ENCODE measurements at regions not wholly inside any gene's neighbourhood (a gene's known extent, or its start where the extent isn't known, plus 50 kb on each side); places are given as distances from the start of the nearest gene placed in this dataset.

GRCh38 chr11:133778161-133778560, 67.2 kb downstream of the SPATA19 start:
- Histone ChIP-seq H3K4me3 (no peak overlapping the region), H3K36me3 (no peaks in the 10 kb centered on the region), H3K27me3 (replicated peaks in 1 of 7) (peaks cover 0 to 10% (median 0%) of the 10 kb centered on the region in 7 donors), H3K4me1 (no peaks in the 10 kb centered on the region), H3K9me3 (peaks cover 0 to 20% (median 8%) of the 10 kb centered on the region in 8 donors), H3K27ac (no peak overlapping the region)
- 38 to 58% (median 49%) methylated on average over 13 to 18 of the region's 18 CpGs for WGBS, 5 donors
- DNase-seq, result no peak
- intact Hi-C loops (cut with DNase I; ENCODE audit: low total_unique reads), result no loop called here
- TF ChIP-seq POLR2AphosphoS5 (IDR thresholded peaks at IDR 0.05), result no peak
- no peak for TF ChIP-seq POLR2A (IDR thresholded peaks at IDR 0.05)
- TF ChIP-seq CTCF (IDR thresholded peaks at IDR 0.05 in 8 of 11, conservative IDR thresholded peaks at IDR 0.05 in 3 of 11), result no peak

DNA sequence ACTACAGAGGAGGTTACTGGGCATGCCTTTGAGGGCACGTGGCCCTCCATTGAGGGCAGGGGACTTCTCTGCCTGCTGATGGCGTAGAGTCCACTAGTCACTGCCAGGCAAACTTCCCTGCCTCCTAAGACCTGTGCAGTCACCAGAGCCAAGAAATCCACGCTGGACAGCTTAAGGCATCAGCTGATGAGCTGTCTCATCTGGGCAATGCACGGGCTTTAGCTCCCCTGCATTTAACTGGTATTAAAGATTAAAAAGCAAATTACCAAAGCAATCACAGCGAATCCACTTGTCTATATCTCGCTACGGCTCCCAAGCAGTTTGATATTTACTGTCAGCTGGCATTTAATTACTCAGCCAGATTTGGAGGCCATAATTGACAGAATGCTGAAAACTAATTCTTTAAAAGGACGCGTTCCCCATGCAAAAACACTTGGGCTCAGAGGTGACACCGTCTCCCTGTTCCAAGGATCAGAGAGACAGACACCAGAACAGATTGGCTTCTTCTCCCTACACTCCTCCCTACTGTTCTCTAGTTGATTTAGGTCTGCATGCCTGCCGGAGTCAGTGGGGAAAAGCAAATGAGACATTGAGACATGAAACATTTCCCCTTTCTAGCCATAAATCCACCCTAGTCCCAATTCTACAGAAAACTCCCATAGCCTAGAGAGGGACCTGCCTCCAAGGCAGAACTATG, 68.5 kb downstream of the SPATA19 start:
- no peak overlapping the region for H3K4me3 ChIP-seq
- TF ChIP-seq CTCF (IDR thresholded peaks at IDR 0.05 in 8 of 11, conservative IDR thresholded peaks at IDR 0.05 in 3 of 11) (no peak), POLR2AphosphoS5 (IDR thresholded peaks at IDR 0.05) (no peak), POLR2A (IDR thresholded peaks at IDR 0.05) (no peak)
- H3K9me3 ChIP-seq, result peaks cover 0 to 20% (median 8%) of the 10 kb centered on the region in 8 donors
- H3K27ac ChIP-seq, result no peak overlapping the region
- H3K4me1 ChIP-seq, result no peaks in the 10 kb centered on the region
- H3K27me3 ChIP-seq (replicated peaks in 1 of 7), result peaks cover 0 to 10% (median 0%) of the 10 kb centered on the region in 7 donors
- intact Hi-C loops (cut with DNase I; ENCODE audit: low total_unique reads), result no loop called here
- DNase-seq, result no peak
- 76 to 82% (median 78%) methylated on average over 11 of the region's 11 CpGs for WGBS, 5 donors
- H3K36me3 ChIP-seq, result no peaks in the 10 kb centered on the region

DNA sequence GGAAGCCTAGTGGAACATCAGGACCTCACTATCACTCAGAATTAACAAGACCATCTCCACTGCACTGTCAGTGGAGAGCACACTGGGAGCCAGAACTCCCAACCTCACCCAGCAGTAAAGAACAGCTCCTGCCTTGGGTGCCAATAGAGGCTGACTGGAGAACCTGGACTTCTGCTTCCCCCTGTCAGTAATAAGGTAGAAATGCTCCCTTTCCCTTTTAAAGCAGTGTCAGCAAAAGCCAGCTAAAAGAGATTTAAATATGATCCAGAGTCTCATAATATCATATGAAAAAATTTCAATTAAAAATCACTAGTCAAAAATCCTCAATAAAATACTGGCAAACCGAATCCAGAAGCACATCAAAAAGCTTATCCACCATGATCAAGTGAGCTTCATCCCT, 82.8 kb downstream of the SPATA19 start:
- H3K27me3 ChIP-seq (replicated peaks in 1 of 7), result no peaks in the 10 kb centered on the region
- no peaks in the 10 kb centered on the region for H3K36me3 ChIP-seq
- H3K4me1 ChIP-seq, result no peaks in the 10 kb centered on the region
- DNase-seq, result no peak
- no peak for TF ChIP-seq POLR2AphosphoS5 (IDR thresholded peaks at IDR 0.05)
- no peak for TF ChIP-seq CTCF (IDR thresholded peaks at IDR 0.05 in 8 of 11, conservative IDR thresholded peaks at IDR 0.05 in 3 of 11)
- no peak for TF ChIP-seq POLR2A (IDR thresholded peaks at IDR 0.05)
- no peak overlapping the region for H3K27ac ChIP-seq
- 48 to 70% (median 63%) methylated on average over 1 of the region's 1 CpG for WGBS, 5 donors
- no peak overlapping the region for H3K4me3 ChIP-seq
- intact Hi-C loops (cut with DNase I; ENCODE audit: low total_unique reads), result no loop called here
- H3K9me3 ChIP-seq, result peaks cover 0 to 42% (median 26%) of the 10 kb centered on the region in 8 donors

DNA sequence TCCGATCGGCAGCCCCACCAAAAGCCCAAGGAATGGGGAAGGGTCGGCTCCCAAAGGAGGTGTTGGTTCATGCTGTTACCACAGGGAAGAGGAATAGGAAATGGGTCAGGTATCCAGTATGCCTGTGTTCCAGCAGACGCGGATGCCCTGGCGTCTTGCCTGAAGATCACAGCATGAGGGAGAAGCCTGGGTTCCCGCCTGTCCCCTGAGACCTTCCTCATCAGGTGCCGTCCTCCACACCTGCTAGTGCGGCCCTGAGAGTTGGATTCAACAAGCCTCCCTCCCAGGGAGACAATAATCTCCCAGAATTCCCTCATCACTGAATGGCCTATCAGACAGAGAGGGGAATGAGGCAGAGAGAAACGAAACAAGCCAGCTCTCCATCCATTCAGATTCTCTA, 92.2 kb downstream of the SPATA19 start:
- Histone ChIP-seq H3K9me3 (peaks cover 0 to 13% (median 7%) of the 10 kb centered on the region in 8 donors), H3K4me3 (no peak overlapping the region), H3K27me3 (replicated peaks in 1 of 7) (peaks cover 0 to 9% (median 0%) of the 10 kb centered on the region in 7 donors), H3K27ac (no peak overlapping the region), H3K36me3 (no peaks in the 10 kb centered on the region), H3K4me1 (no peaks in the 10 kb centered on the region)
- TF ChIP-seq POLR2A (IDR thresholded peaks at IDR 0.05), result no peak
- TF ChIP-seq CTCF (IDR thresholded peaks at IDR 0.05 in 8 of 11, conservative IDR thresholded peaks at IDR 0.05 in 3 of 11), result no peak
- TF ChIP-seq POLR2AphosphoS5 (IDR thresholded peaks at IDR 0.05), result no peak
- intact Hi-C loops (cut with DNase I; ENCODE audit: low total_unique reads), result no loop called here
- no peak for DNase-seq
- WGBS, 5 donors, result 80 to 84% (median 83%) methylated on average over 10 of the region's 10 CpGs
